ENCODE measurements at regions not wholly inside any gene's neighbourhood (a gene's known extent, or its start where the extent isn't known, plus 50 kb on each side); places are given as distances from the start of the nearest gene placed in this dataset.
A peak's percentile ranks its signal among the peaks of the same experiment; 100 is the strongest.

DNA sequence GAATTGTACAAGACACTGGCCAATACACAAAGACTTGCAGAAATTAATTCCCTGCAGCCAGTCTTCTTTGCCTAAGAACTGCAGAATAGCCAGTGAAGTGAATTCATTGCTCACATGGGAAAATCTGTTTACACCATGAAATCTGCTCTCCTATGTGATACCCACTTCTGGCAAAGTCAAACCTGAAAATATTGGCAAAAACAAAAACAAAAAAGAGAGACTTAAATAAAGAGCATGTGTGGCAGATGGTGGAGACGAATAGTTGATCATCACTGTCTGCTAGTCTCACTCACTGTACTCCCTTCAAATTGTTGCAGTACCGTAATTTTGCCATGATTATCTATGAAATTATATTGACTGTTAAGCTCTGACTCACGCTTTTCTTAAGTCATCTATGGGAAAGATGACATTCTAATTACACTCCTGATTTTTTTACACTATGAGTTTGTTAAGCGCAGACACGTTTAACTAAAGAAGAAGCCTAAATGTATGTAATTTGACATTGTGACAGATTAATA lies 406.8 kb downstream of the PCDH7 start:
- intact Hi-C loops (cut with DNase I) = no loop called here
- DNase-seq (no peak), ATAC-seq (no peak)

DNA sequence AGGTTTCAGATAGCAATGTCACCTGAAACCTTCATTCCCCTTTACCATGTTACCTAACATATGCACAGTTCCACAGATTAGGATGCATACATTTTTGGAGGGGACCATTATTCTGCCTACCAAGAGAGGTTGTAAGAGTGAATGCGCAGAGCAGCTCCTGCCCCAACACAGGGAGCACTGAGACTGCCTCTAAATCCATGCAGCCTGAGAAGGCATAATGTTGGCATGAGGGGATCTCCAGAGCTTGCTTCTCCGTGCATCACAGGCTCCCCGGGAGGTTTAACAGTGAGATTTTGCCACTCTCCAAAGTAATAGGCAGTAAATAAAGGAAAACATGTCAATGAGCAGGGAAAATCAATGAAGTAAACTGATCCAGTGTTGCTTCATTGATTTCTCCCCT lies 410.8 kb downstream of the PCDH7 start:
- intact Hi-C loops (cut with DNase I) = no loop called here

DNA sequence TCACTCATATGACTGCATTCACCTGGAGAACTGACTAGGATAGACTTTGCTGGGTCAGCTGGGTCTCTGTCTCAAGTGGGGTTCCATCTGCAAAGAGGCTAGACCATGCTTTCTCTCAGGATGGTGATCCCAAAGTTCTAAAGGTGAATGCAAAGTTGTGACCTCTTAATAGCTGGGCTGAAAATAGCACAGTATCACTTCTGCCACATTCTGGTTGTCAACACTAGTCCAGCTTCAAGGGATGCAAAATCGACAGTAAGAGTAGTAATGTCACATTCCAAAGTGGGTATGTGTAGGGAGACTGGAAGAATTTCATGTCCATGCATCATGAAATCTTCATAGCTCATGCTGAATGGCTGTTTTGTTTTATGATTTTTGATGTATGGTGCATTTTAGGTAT lies 414.6 kb downstream of the PCDH7 start:
- intact Hi-C loops (cut with DNase I) = no loop called here
- ATAC-seq (peak; percentile 45 to 63), DNase-seq (no peak)

More for the DNA sequence above, 410.8 kb downstream of the PCDH7 start:
- DNase-seq (no peak), ATAC-seq (no peak)

DNA sequence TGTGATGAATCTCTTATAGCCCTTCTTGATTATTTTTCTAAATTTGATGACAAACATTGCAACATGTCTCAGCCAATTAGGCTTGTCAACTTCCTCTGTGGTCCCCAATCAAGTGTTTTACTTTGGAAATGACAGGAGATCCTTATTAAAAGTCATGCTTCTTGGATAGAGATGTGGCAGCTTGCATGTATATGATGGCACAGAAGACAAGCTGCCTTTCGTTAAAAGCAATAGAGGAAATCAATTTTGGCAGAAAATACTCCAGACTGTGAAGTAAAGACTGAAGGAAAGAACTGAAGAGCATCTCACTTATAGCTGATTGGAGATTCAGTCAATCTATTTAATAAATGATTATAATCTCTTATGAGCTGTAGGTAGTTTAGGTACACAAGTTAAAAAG lies 419.6 kb downstream of the PCDH7 start:
- ATAC-seq (no peak), DNase-seq (no peak)
- intact Hi-C loops (cut with DNase I) = no loop called here

DNA sequence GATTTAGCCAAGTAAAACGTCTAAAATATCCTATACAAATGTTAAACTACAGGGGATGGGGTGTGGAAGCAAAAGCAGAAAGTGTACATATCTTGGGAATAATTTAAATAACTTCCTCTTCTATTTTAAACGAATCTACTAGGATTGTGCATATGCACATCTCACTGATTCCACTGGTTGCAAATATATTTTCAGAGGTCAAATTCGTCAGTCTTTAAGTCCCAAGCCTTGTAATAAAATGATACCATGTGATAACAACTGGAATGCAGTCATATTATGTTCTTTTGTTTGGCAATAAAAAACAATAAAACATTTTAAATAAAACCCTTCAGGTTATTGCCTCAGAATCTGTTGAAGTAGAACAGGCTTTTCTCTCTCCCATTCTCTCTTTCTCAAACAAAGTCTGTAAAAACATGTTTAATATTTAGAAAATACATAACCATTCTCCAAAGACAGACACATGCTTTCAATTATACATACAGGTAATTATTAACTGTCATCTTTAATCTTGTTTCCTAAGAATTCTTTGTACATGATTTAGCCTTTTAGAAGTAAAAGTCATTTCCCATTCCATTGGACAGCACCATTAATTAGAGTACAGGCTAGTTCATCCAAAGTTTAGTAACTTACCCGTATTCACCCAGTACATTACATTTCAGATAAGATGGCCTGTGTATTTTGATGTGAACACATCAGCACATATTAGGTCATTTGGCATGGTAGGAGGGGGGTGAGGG lies 421.1 kb downstream of the PCDH7 start:
- no peak for DNase-seq

DNA sequence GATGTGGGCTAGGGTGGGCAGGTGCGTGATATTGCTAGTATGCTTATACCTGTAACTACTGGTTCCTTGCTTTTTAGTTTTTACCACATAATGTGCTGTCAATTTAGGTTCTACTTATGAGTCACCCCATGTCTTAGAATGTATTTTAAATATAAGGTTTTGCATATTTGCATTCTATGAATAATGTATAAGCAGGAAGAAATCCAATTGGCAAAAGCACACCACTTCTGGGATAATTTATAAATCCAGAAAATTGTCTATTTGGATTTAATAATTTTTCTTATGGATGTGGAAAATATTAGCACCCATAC lies 421.6 kb downstream of the PCDH7 start:
- intact Hi-C loops (cut with DNase I) = no loop called here
- ATAC-seq (no peak), DNase-seq (no peak)

More for the DNA sequence above, 421.1 kb downstream of the PCDH7 start:
- intact Hi-C loops (cut with DNase I) = no loop called here
- ATAC-seq = no peak

DNA sequence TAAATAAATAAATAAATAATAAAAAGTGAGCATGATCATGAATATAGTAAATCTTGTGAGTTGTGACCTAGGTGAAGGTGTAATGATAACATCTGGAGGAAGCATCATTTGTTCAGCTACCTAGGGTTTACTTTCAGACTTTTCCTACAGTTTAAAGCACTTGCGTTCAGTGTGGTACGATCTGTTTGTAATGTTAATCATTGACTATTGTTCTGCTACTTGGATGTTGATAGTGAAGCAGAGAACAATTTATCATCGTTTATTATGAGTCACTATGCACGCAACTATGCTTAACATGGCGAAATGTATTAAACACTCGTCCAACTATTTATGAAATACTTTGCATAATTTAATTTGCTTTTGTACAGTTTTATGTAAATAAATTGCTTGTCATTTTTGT lies 426.2 kb downstream of the PCDH7 start:
- DNase-seq = no peak
- no peak for ATAC-seq
- intact Hi-C loops (cut with DNase I) = no loop called here

DNA sequence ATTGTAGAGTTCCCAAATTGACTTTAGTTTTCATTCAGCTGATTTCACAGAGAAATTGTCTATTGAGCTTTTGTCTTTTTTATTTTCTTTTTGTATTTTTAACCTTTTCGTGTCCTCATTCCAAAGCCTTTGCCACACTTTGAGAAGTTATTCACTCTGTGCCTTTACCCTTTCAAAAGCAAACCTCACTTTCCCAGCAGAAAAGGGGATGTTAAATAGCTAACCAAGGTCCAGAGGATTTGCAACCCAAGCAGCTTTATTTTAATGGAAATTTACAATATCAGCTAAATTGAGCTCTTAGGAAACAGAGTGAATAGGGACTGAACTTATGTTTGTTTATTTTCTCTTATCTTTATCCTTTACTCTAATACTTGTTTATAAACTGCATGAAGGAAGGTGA lies 428.8 kb downstream of the PCDH7 start:
- DNase-seq (no peak), ATAC-seq (no peak)
- intact Hi-C loops (cut with DNase I) = no loop called here

DNA sequence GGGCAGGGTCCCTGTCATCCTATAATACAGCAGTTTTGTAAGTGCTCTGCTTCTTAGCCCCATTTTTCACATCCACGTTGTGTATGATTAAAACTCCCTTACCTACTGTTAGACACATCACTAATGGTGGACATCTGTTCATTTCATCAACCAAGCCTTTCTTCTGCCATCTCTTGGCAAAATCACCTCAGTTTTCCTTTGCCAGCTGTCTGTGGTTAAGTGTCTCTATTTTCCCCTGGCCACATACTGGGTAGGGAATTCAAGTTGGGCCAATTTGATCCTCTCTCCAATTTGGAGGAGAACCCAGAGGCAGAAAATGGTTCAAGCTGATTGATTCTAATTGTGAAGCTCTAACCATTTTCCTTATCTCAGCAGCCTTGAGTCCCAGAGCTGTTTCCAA lies 436.1 kb downstream of the PCDH7 start:
- ATAC-seq = no peak
- DNase-seq = no peak
- intact Hi-C loops (cut with DNase I) = no loop called here

DNA sequence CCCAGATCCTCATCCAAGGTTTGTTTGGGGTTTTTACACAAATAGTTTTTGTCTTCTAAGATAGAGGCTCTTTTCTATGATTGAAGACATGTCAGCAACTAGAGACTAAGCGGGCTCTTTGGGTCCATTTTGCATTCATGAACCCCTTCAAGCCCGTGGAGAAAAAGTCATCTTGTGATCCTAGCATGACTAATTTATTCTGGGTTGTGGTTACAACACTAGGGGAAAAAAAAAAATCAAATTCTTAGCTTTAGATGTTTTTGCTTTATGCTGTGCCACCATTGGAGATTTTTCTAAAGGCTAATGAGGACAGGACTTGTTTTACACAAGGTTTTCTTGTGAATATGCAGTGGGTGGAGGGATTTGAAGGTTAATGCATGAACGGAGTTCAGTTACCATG lies 440.0 kb downstream of the PCDH7 start:
- DNase-seq (no peak), ATAC-seq (no peak)
- intact Hi-C loops (cut with DNase I) = no loop called here

DNA sequence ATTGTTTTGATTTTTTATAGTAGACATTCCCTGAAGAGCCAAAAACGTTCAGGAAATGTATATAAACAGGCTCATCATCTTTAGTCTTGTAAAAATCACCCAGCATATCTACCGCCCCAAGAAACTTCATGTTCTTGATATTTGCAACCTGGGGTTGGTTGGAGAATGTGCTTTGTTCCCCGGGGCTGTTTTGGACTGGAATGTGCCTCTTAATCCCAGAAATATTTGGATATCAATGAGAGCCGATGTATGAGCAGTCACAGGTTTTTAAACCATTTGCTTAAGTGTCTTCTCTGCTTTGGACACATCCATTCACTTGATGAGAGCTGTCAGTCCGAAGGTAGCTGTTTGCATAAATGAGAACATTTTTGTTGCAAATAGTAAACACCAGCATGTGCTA lies 449.7 kb downstream of the PCDH7 start:
- intact Hi-C loops (cut with DNase I) = no loop called here
- no peak for ATAC-seq
- DNase-seq = no peak

DNA sequence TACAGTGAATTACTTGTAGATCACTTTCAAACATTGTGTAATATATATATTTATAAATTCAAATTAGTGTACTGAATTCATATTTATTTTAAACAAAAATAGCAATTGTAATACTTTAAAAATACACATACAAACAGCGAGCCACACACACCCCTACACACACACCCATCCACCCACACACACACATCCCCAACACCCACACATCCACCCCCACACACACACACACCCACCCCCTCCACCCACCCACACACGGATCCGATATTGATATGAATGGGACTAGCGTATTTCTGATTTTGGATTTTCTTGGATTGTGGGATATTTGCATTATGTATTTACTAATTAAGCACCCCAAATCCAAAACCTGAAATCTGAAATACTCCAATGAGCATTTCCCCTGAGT lies 451.2 kb downstream of the PCDH7 start:
- intact Hi-C loops (cut with DNase I) = no loop called here
- no peak for DNase-seq
- ATAC-seq = no peak

DNA sequence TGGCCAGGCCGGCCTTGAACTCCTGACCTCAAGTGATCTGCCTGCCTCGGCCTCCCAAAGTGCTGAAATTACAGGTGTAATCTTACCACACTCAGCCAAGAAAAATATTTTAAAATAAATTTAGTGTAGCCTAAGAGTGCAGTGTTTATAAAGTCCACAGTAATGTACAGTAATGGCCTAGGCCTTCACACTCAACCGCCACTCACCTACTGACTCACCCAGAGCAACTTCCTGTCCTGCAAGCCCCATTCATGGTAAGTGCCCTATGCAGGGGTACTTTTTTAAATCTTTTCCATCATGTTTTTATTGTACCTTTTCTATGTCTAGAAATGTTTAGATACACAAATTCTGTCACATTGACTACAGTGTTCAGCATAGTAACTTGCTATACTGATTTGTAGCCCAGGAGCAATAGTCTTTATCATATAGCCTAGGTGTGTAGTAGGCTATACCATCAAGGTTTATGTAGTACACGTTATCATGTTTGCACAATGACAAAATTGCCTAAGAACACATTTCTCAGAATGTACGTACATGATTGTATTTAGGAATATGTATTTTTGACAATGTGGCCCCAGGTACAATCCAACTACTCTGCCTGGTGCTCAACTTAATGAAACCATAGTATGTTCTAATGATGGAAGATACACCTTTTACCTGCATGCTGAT lies 455.2 kb downstream of the PCDH7 start:
- ATAC-seq (no peak), DNase-seq (no peak)

DNA sequence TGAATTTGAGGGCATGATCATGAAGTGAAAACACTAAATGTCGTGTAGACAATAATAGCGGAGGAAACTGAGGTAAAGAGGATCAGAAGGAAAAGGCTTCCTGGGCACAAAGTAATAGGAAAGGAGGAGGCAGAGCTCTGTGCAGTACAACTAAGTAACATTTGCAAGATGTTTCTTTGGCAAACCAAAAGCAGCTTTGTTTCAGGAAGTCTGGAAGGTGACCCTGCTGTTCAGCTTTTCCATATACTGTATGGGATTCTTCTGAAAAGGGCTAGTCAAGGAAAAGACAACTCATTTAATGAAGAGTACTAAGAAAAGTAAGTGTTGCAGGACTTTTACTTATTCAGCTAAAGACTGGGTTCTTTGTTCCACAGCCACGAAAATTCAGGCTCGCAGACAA lies 463.1 kb downstream of the PCDH7 start:
- intact Hi-C loops (cut with DNase I) = no loop called here
- DNase-seq = no peak
- no peak for ATAC-seq

More for the DNA sequence above, 455.2 kb downstream of the PCDH7 start:
- intact Hi-C loops (cut with DNase I) = no loop called here

DNA sequence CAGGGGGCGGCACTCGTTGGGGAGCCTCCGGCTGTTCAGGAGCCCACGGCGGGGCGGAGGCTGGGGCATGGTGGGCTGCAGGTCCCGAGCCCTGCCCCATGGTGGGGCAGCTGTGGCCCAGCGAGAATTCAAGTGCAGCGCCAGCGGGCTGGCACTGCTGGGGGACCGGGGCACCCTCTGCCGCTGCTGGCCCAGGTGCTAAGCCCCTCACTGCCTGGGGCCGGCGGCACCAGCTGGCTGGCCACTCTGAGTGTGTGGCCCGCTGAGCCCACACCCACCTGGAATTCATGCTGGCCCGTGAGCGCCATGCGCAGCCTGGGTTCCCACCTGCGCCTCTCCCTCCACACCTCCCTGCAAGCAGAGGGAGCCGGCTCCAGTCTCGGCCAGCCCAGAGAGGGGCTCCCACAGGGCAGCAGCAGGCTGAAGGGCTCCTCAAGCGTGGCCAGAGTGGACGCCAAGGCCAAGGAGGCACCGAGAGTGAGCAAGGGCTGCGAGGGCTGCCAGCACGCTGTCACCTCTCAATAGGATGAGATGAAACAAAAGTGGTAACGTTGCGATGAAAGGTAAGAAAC lies 464.9 kb downstream of the PCDH7 start:
- DNase-seq (no peak), ATAC-seq (no peak)
- intact Hi-C loops (cut with DNase I) = no loop called here

DNA sequence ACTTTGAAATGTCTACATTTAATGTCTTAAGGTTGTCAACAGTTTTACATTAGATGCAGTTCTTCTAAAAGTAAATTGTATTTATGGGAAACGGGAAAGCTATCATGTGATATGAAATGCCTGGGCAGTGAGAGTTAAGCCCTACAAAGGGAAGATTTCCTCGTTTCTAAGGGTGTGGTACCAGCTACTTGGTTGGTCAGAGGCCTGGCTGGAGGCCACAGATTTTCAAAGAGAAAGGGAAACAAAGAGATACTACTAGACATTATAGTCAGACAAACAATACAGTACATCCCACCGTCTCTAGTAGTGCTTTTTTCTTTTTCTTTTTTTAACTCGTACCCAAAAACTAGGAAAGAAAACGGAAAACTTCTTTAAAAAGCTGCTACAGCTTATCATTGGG lies 467.8 kb downstream of the PCDH7 start:
- intact Hi-C loops (cut with DNase I) = no loop called here
- DNase-seq (no peak), ATAC-seq (no peak)

DNA sequence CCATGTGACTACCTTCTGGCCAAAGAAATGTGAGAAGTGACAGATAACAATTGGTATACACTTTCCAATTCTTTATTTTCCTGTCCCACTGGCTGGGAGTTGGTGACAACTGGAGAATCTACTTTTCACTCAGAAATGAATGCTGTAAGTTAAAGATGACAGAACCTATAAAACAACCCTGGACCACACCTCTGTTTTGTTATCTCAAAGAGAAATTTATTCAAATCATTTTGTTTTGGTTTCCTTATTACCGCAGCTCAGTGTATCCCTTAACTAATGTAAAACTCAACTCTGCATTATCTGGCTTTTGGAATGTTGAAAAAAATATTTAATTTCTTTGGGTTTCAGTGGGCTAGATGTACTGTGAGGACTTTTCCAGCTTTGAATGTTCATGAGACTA lies 469.8 kb downstream of the PCDH7 start:
- DNase-seq (no peak), ATAC-seq (no peak)
- intact Hi-C loops (cut with DNase I) = no loop called here

DNA sequence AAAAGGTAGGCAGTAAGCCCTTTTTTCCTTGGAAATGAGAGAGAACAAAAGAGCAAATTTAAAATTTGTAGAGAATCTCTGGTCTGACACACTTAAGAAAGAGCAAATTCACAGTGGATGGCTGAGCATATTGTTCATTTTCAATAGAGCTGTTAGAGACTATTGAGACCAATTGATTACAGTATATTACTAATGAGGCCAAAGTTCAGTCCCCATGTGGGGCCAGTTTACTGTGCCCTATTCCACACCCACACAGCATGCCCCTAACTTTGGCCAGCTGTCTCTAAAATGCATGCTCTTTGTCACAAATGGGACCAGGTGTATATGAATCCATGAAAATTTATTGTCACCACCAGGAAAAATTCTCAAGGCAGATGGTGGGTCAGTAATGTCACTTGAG lies 470.5 kb downstream of the PCDH7 start:
- ATAC-seq = no peak
- intact Hi-C loops (cut with DNase I) = no loop called here
- no peak for DNase-seq

DNA sequence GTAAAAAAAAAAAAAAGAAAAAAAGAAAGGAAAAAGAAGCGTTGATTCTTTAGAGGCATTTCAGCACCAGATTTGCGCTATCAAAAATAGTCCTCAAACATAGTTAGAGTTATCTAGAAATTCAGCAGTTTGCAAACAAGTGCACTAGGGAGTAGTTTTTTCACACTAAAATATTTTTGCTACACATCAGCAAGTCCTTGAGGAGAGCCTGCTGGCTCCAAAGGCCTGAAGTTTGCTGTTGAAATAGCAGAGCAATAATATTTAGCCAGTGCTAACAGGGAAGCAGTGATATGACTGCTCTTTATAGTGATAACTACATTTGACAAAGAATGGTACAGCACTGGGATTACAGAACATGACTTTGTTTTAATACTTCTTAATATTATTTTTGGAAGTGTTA lies 472.2 kb downstream of the PCDH7 start:
- peak in 1 of 2 donors; percentile 59 for ATAC-seq
- DNase-seq = no peak

DNA sequence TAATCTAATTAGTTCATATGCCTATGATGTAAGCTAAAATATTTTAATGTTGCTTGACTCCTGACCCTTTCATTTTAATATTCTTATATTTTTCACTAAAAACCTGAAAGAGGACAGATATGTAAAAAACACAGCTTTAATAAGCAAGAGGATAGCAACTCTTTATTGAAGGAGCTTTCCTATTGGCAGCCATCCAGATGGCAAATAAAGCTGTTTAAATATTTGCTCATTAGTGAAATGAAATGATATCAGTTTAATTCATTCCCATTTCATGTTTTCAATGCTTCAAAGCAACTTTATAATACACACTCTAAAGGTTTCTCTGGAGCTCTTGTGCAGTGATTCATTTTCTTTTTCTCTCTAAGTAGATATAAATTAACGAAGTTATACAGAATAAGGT lies 473.4 kb downstream of the PCDH7 start:
- ATAC-seq (no peak), DNase-seq (no peak)
- intact Hi-C loops (cut with DNase I) = no loop called here

More for the DNA sequence above, 472.2 kb downstream of the PCDH7 start:
- intact Hi-C loops (cut with DNase I) = no loop called here

DNA sequence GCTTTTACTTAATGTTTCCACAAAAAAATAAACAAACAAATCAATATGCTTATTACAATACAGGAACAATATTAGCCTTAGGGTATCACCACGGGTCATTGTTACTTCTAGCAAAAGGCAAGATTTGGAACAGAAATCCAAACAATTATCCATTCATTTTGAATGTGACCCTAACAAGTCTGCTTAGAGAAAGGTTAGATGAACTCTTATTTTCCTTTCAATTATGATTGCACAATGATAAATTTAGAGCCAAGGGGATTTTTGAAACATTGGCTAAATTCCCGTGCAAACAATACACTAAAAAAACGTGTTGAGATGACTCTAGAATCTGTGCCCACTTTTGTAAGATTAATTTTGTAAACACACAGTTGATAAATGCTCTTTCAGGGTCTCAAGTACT lies 474.7 kb downstream of the PCDH7 start:
- intact Hi-C loops (cut with DNase I) = no loop called here
- DNase-seq = no peak
- no peak for ATAC-seq

Measured in left cardiac atrium (tissue), 4 donors.